Stimulated activated CD4-positive, alpha-beta T cell treated with anti-CD3 and anti-CD28 coated beads, Interleukin-1b, Interleukin-23, amount 100 ng/mL, for 4 hours (primary cell): ENCODE measurements at regions not wholly inside any gene's neighbourhood (a gene's known extent, or its start where the extent isn't known, plus 50 kb on each side); places are given as distances from the start of the nearest gene placed in this dataset.

ENCODE experiments used
- DNase-seq, 2 donors: peaks; one replicate each; pipeline ENCODE4 v3.0.0-alpha.2; 2020; ENCODE audit warnings: low read depth in 2 of 2

DNA sequence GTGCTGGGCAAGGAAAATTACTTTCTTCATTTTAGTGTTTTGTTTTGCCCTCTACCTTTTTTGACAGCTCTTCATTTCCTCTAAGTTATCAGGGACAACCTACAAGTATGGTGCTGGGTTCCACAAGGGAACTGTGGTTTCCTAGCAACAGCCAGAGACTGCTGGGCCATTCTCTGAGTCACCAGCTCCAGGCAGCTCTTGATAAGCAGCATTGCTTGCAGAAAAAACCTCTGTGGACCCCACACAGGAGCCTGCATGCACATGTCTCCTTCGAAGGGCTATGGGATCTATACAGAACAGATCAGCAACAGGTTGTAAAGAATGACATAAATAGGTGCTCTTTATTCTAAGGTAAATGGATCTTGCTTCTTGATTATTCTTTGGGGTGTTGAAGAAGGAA, 81.0 kb upstream of the CCDC196 start:
- no peak for DNase-seq

DNA sequence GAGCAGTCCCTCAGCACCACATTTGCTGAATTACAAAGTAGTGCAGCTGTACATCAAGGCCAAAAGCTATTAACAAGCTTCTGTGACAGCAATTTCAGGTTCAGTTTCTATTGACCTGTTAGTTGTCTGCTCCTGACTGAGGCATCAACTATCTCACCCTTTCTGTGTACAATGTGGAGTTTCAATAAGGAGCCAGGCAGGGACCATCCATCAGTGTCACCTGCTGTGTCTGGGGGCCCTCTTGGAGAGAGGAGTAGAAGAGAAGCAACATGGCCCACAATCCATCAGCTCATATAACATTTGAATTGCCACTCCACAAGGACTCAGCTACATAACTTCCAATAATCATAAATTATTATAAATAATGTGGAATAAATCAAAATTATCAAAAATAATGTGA, 72.3 kb upstream of the CCDC196 start:
- no peak for DNase-seq

DNA sequence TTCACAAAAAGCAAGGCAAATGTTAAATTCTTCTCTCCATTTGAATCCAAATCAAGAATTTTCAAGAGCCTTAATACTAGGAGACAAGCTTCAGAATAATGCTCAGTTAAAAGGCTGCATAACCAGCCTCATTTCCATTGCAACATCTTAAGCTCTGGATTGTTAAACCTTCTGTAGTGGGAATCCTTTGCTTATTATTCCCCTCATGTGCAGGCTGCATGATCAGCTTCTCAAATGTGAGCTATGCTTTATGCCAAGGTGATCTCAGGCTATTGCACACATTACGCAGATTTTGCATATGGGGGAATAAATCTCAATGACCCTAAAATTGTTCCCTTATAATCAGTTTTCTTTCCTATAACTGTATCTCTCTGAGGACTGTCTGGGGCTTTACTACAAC, 71.7 kb upstream of the CCDC196 start:
- no peak for DNase-seq

- DNase-seq, result no peak
Observed at GRCh38 chr14:66420251-66421006, 65.7 kb upstream of the CCDC196 start.

GRCh38 chr14:66421990-66422946, 63.9 kb upstream of the CCDC196 start:
- DNase-seq, result no peak

GRCh38 chr14:66425402-66425801, 60.8 kb upstream of the CCDC196 start:
- DNase-seq, result no peak

DNA sequence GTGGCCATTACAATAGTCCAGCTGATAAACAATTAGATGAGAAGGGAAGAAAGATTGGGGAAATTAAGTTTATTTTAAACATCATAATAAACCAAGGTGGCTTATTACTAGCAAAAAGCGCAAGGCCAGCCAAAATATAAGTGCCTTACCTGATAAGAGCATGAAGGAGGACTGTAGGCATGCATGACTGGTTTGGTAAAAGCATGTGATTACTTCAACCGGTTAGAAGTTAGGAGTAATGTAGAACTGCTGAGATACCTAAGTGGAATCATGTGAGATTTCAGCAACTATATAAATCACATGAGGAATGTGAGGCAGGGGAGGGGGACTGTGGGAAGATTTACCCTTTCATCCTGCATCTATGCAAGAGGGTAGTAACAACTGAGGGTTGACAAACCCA, 59.7 kb upstream of the CCDC196 start:
- no peak for DNase-seq

- DNase-seq, result no peak
Observed at GRCh38 chr14:66432334-66432733, 53.8 kb upstream of the CCDC196 start.

DNA sequence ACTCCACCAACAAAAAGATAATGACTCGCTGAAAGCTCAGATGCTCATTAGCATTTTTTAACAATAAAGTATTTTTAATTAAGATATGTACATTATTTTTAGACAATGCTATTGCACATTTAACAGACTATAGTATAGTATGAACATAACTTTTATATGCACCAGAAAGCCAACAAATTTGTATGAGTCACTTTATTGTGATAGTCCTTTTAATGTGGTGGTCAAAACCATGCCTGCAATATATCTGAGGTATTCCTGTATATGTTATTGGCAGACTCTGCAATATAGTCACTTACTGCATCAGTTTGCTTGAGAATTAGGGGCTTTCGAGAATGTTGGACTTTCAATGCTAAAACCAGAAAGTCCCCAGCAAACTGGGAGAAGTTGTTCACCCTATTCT, 51.7 kb upstream of the CCDC196 start:
- no peak for DNase-seq

GRCh38 chr14:66435683-66436082, 50.5 kb upstream of the CCDC196 start:
- no peak for DNase-seq
